Astrocyte of the spinal cord (primary cell): ENCODE measurements at regions not wholly inside any gene's neighbourhood (a gene's known extent, or its start where the extent isn't known, plus 50 kb on each side); places are given as distances from the start of the nearest gene placed in this dataset.

ENCODE experiments used
- DNase-seq: peaks from one replicate; pipeline ENCODE4 v3.0.0; 2011; ENCODE audit warnings: low read depth, low spot score
- H3K4me3 ChIP-seq: 2 replicates; pipeline ENCODE4 v1.5.1; 2011; ENCODE audit warnings: low read depth, mild to moderate bottlenecking, low read length, moderate library complexity
- in situ Hi-C: cut with HindIII; loops from 2 replicates; pipeline ENCODE4 v1.10.0; 2017; ENCODE audit warnings: low sequenced_read_pairs
- TF ChIP-seq, protein P1 (sequence below): IDR thresholded peaks from 2 replicates; pipeline ENCODE4 v1.5.1; 2012; ENCODE audit warnings: low read depth, mild to moderate bottlenecking, low read length, inconsistent platforms

DNA sequence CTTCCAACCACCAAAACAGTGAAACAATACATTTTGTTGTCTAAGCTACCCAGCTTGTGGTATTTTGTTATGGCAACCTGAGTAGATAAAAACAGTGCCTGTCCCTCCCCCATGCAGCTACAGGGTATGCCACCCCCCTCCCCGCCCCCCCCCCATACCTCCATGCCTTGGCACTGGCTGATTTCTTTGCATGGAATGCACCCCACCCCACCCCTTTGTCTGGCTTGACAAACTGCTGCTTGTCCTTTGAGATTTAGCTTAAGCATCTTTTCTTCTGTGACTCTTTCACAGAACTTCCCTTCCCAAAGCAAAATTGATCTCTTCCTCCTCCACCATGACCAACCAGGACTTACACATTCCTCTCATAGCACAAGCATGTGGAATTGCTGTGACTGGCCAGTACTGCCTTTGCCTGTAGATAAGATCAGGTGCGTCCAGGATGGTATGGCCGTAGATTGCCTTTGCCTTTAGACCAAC is 64.6 kb upstream of the ADGRF1 start:
- in situ Hi-C loops, result no loop called here
- DNase-seq, result no peak
- TF ChIP-seq, protein P1, sequence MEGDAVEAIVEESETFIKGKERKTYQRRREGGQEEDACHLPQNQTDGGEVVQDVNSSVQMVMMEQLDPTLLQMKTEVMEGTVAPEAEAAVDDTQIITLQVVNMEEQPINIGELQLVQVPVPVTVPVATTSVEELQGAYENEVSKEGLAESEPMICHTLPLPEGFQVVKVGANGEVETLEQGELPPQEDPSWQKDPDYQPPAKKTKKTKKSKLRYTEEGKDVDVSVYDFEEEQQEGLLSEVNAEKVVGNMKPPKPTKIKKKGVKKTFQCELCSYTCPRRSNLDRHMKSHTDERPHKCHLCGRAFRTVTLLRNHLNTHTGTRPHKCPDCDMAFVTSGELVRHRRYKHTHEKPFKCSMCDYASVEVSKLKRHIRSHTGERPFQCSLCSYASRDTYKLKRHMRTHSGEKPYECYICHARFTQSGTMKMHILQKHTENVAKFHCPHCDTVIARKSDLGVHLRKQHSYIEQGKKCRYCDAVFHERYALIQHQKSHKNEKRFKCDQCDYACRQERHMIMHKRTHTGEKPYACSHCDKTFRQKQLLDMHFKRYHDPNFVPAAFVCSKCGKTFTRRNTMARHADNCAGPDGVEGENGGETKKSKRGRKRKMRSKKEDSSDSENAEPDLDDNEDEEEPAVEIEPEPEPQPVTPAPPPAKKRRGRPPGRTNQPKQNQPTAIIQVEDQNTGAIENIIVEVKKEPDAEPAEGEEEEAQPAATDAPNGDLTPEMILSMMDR, result no peak
- no peak overlapping the region for H3K4me3 ChIP-seq

- in situ Hi-C loops, result no loop called here
Measured at GRCh38 chr6:47106216-47106615, 64.1 kb upstream of the ADGRF1 start.

GRCh38 chr6:47105469-47106178 is 63.5 kb upstream of the ADGRF1 start:
- no peak overlapping the region for H3K4me3 ChIP-seq
- in situ Hi-C loops, result no loop called here
- TF ChIP-seq, protein P1, result no peak
- DNase-seq, result no peak

More at GRCh38 chr6:47106216-47106615, 64.1 kb upstream of the ADGRF1 start:
- no peak overlapping the region for H3K4me3 ChIP-seq
- DNase-seq, result no peak
- TF ChIP-seq, protein P1, result no peak

DNA sequence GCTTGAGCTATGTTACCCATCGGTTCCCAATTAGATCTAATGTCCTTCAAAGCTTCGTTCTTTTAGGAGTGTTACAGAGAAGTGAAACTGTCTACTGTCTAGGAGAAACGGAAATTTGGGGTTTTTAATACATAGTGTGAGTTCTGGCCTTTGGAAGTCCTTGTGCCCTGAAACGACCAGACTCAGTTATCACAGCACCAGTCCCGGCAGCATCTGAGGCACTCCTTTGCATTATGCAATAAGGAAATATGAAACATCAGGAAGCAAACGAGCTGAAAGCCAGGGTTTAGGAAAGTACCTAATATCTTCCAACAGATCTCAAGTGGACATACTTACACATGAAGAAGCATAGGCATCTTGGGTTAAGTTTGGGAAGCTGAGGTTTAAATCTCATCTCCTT is 61.8 kb upstream of the ADGRF1 start:
- no peak overlapping the region for H3K4me3 ChIP-seq
- TF ChIP-seq, protein P1, result no peak
- in situ Hi-C loops, result no loop called here
- no peak for DNase-seq

GRCh38 chr6:47102331-47102730 is 60.2 kb upstream of the ADGRF1 start:
- TF ChIP-seq, protein P1, result no peak
- no peak overlapping the region for H3K4me3 ChIP-seq
- in situ Hi-C loops, result no loop called here
- DNase-seq, result no peak

GRCh38 chr6:47098570-47098993 is 56.5 kb upstream of the ADGRF1 start:
- in situ Hi-C loops, result no loop called here
- no peak for DNase-seq
- no peak overlapping the region for H3K4me3 ChIP-seq
- TF ChIP-seq, protein P1, result no peak
